GM21515 (cell line): ENCODE measurements at regions not wholly inside any gene's neighbourhood (a gene's known extent, or its start where the extent isn't known, plus 50 kb on each side); places are given as distances from the start of the nearest gene placed in this dataset.
"Not testable (repeated sequence)": the region's sequence is repeated elsewhere in the genome, so short reads cannot be mapped to it uniquely, and the experiment has no call there.

Source experiments
- ATAC-seq: cut with Tn5 transposase; IDR thresholded peaks from one replicate; pipeline ENCODE4 v1.9.1; 2021; ENCODE audit not compliant: unreplicated experiment

- no peak for ATAC-seq
These were observed 285.2 kb downstream of the MYCN start for GRCh38 chr2:16225545-16225944.

DNA sequence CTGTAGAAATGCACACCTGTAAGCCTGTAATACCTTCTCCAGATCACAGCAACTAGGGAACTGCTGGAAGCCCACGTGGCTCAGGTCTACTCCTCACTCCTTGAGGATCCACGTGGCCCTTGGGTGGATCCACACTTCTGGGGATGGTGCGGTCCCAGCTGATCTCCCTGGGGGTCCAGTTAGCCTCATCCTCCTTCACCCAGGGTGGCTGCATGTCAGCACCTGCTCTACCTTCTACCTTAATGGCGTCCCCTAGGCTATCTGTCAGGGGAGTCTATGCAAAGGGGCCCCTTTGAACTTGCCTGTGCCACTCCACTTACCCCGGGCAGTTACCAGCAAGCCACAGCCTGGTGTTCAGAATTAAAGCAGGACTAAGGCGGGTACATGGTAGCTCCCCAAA is 284.7 kb downstream of the MYCN start:
- ATAC-seq, result no peak

DNA sequence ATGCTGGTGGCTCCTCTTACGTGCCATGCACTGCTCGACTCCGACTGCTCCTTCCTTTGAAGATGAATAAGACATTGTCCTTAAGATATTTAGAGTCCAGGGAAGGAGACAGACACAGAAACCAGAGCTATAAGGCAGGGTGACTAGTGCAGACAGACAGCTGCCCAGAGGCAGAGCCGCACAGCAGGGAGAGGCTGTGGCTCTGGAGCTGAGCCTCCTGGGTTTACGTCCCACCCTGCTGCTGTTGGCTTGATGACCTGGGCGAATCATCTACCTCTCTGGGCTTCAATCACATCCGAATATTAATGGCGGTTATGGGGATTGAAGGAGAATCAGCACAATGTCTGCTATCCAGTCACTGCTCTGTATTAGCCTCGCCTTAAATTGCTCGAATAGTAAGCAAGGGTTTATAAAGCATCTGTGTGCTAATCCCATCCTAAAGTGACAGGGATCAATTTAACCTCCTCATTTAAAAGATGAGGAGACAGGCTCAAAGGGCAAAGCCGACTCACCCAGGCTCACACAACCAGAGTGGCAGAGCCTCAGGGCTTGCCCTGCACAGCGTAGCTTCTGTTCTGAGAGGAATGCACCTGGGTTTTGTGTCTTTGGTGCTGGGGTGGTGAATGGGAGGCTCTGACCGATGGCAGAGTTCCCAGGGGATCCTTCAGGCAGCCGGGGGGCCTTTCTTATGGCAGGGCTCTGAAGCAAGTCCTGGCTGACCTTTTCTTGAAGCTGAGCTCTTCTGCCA is 284.1 kb downstream of the MYCN start:
- ATAC-seq, result no peak

DNA sequence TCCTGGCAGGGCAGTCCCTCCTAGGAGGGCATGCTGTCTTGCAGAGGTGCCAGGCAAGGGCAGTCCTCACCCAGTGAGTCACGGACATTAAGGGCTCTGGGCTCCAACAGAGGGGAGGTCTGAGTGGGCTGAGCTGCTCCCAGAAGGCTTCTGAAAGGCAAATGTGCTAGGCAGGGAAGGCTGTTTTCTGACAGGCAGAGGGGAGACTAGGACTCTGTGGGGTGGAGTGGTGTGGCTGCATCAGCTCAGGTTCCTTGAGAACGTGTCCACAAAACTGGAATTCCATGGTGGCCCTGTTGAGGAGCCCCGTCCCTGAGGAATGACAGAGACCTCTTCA is 283.5 kb downstream of the MYCN start:
- no peak for ATAC-seq

DNA sequence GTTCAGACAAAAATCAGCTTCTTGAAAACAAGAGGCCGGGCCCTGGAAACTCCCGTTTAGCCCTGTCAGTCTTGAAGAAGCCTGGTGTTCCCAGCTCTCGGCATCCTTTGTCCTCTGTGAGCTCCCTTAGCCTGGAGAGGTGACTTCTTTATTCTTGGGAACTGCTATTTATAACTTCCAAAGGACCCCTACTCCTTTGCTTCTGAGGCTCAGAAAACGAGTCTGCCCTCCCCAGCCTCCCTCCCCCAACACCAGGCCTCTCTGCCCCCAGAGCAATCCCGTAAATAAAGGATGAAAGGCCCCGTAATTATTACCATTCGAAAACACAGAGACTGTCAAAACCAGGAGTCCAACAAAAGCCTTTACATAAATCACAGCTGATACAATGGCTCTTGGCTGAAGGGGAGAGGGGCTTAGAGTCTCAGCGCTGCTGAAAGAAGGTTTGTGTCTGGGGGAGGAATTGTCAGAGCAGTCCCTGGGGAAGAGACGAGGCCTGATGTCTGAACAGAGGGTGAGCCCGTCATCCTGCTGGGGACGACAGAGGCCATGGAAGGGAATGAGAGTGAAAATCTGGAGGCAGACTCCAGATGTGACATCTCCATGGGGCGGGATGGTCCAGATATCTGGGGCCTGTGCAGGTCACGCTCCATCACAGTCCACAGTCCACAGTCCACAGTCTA is 283.0 kb downstream of the MYCN start:
- no peak for ATAC-seq

DNA sequence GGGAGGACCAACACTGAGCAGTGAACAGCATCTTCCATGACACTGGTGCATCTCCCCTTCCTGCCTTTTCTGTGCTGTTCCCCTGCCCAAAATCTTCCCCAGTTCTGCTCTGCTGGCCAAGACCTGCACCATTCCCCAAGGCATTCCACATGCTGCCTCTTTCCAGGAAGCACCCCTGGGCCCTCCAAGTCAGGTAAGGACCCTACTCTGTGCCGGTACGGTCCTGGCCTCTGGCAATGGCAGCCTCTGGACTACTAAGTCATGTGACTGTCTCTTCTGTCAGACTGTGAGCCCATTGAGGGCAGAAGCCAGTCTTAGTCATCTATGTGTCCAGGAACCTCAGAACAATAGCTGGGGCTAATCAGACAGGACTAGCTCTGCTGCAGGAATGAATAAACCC is 282.0 kb downstream of the MYCN start:
- ATAC-seq, result no peak

GRCh38 chr2:16221461-16222010 is 281.2 kb downstream of the MYCN start:
- no peak for ATAC-seq

DNA sequence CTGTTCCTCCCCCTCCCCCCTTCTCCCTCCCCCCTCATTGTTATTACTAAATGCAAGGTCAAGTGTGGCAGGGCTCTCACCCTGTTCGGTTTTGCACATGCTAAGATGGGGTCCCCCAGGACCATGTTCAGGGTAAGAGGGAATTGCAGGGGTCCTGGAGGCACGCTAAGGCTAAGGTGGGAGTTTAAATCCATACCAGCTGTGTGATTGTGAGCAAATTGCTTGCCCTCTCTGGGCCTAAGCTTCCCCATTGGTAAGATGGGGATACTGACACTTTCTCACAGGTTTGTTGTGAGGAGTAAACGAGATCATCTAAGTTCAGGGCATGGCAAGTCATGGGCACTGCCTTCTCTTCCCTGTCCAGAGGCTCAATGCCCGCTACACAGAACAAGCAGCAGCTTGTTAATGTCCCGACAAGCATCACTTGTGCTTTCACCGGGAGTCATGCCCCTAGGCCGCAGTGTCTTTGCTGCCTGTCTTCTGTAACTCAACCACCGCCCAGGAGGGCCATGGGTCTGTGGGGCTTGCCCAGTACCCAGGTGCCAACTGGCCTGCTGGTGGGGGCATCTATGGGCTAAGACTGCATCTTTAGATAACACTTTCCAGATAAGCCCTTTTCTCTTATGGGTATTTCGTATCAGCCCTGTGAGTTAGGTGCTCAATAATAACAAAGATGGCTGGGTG is 279.1 kb downstream of the MYCN start:
- ATAC-seq, result no peak

DNA sequence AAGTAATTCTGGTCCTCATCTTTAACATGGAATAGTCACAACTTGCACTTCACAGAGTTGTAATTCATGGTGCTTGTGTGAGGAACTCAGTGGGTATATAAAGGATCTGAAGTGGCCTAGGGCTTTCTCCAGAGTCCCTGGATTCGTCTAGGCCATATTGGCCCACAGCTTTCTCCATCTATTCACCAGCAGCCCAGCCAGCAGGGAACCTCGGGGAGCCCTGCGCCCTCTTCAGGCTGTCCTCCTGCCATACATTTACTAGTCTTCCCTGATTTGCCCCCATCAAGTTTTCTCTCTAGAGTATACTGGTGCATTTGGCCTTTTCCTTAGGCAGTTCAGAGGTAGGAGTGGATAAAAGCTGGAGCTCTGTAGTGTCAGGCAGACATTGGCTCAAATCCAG is 278.3 kb downstream of the MYCN start:
- ATAC-seq, result no peak

DNA sequence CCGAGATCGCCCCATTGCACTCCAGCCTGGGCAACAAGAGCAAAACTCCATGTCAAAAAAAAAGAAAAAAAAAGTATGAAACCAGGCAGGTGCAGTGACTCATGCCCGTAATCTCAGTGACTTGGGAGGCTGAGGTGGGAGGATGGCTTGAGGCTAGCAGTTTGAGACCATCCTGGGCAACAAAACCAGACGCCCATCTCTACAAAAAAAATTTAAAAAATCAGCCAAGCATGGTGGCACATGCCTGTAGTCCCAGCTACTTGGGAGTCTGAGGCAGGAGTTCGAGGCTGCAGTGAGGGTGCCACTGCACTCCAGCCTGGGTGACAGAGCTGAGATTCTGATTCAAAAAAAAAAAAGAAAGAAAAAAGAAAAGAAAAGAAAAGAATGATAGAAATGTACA is 277.8 kb downstream of the MYCN start:
- ATAC-seq, result no peak

DNA sequence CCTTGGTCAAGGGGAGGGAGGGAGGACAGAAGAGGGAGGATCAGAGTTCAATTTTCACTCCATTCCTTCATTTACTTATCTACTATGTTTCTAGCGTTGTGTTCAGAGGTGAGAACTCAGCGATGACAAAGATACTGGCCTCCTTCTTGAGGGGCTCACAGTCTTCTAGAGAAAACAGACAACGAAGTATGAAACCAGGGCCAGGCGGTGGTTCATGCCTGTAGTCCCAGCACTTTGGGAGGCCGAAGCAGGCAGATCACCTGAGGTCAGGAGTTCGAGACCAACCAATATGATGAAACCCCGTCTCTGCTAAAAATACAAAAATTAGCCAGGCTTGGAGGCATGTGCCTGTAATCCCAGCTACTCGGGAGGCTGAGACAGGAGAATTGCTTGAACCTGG is 277.4 kb downstream of the MYCN start:
- ATAC-seq, result not testable (repeated sequence)

GRCh38 chr2:16217291-16217690 is 276.9 kb downstream of the MYCN start:
- ATAC-seq, result no peak

DNA sequence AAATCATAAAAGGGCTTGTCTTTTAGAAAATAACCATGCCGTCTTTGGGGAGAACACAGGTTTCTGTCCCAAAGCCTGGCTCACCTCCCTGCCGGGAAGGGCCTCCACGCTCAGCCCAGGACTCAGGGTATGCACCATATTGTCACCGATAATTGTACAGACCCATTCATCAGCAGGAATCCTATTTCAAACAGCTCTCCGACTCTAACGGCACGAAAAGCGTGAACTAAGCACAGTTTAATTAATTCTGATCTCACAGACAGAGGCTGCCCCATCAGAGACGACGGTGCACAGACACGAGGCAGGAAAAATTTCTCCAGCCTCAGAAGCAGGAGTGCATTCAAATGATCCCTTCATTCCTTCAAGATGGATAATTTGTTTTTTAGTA is 276.2 kb downstream of the MYCN start:
- no peak for ATAC-seq

- no peak for ATAC-seq
These were observed 275.7 kb downstream of the MYCN start for GRCh38 chr2:16215902-16216557.

- ATAC-seq, result no peak
These were observed 274.5 kb downstream of the MYCN start for GRCh38 chr2:16214861-16215260.

DNA sequence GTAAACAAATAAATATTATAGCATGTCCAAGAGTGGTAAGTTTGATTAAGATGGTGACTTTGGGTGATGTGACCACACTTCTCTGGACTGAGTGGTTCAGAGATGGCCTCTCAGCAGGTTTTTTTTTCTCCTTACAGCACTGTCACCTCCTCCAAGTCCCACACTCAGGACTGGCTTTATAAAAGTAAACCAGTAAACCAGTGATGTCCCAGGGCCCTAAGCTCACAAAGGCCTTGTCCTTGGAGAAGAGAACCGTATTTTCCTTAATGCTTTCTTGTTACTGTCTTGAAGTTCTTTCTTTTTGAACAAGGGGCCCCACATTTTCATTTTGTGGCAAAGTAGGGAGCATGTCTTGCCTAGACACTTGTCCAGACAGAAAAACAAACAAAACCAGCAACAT is 274.0 kb downstream of the MYCN start:
- no peak for ATAC-seq

DNA sequence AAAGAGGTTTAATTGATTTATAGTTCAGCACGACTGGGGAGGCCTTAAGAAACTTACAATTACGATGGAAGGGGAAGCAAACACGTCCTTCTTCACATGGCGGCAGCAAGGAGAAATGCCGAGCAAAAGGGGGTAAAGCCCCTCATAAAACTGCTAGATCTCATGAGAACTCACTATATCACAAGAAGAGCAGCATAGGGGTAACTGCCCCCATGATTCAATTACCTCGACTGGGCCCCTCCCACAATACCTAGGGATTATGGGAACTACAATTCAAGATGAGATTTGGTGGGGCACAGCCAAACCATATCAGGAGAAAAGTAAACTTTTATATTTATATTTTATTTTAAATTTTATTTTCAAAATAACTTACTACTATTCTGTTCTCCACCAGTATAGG is 272.0 kb downstream of the MYCN start:
- ATAC-seq, result no peak

DNA sequence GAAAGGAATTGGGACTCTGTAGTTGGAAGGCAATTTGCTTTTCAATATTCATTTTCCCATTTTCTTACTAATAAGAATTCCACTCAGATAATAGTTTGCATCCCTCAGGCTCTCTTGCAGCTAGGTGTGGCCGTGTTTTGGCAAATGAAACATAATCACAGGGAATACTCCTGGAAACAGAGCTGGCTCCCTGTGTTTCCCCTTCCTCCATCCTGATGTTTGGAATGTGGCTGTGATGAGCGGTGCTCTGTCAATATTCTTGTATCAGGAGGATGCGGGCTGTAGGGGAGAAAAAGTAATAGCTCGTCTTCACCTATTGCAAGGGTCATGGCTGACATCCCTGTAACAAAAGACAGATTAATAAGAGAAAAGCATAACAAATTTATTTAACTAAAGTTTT is 271.0 kb downstream of the MYCN start:
- ATAC-seq, result no peak

DNA sequence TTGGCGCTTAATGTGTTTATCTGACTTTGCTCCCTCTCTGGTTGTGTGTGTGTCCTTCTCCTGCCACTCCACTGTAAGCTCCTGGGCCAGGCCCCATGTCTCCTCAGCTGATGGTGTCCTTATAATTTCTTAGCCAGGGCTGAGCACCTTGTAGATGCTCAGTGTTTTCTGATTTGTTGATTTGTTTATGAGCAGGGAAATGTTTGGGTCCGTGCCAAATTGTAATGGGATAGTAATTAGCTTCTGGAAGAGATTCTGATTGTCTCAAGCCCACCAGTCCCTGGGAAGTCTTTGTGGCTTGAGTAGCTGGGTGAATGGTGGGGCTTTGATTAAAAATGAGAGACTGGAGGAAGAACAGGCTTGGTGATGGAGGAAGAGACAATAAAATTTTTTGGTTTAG is 270.5 kb downstream of the MYCN start:
- no peak for ATAC-seq

- ATAC-seq, result no peak
These were observed 269.4 kb downstream of the MYCN start for GRCh38 chr2:16209799-16210198.

GRCh38 chr2:16208921-16209320 is 268.6 kb downstream of the MYCN start:
- no peak for ATAC-seq
